ENCODE measurements at regions not wholly inside any gene's neighbourhood (a gene's known extent, or its start where the extent isn't known, plus 50 kb on each side); places are given as distances from the start of the nearest gene placed in this dataset.
A peak's percentile ranks its signal among the peaks of the same experiment; 100 is the strongest.

GRCh38 chr1:168372307-168372706 lies 91.6 kb downstream of the TBX19 start:
- H3K4me3 ChIP-seq (ENCODE audit: low read length) = no peak overlapping the region
- DNase-seq (ENCODE audit: low read depth) = no peak
- no peak for TF ChIP-seq CTCF (IDR thresholded peaks at IDR 0.05; ENCODE audit: insufficient read depth, low read depth, low read length, missing control alignments)

- no peak for TF ChIP-seq CTCF (IDR thresholded peaks at IDR 0.05; ENCODE audit: insufficient read depth, low read depth, low read length, missing control alignments)
- no peak overlapping the region for H3K4me3 ChIP-seq (ENCODE audit: low read length)
- DNase-seq (ENCODE audit: low read depth) = no peak
Measured at GRCh38 chr1:168371477-168371876, 90.8 kb downstream of the TBX19 start.

GRCh38 chr1:168370586-168370985 lies 89.9 kb downstream of the TBX19 start:
- no peak overlapping the region for H3K4me3 ChIP-seq (ENCODE audit: low read length)
- DNase-seq (ENCODE audit: low read depth) = no peak
- TF ChIP-seq CTCF (IDR thresholded peaks at IDR 0.05; ENCODE audit: insufficient read depth, low read depth, low read length, missing control alignments) = no peak

GRCh38 chr1:168369655-168370054 lies 89.0 kb downstream of the TBX19 start:
- no peak for DNase-seq (ENCODE audit: low read depth)
- no peak for TF ChIP-seq CTCF (IDR thresholded peaks at IDR 0.05; ENCODE audit: insufficient read depth, low read depth, low read length, missing control alignments)
- H3K4me3 ChIP-seq (ENCODE audit: low read length) = no peak overlapping the region

GRCh38 chr1:168368131-168368530 lies 87.5 kb downstream of the TBX19 start:
- no peak for TF ChIP-seq CTCF (IDR thresholded peaks at IDR 0.05; ENCODE audit: insufficient read depth, low read depth, low read length, missing control alignments)
- H3K4me3 ChIP-seq (ENCODE audit: low read length) = no peak overlapping the region
- no peak for DNase-seq (ENCODE audit: low read depth)

- no peak overlapping the region for H3K4me3 ChIP-seq (ENCODE audit: low read length)
- peak; percentile 14 for TF ChIP-seq CTCF (IDR thresholded peaks at IDR 0.05; ENCODE audit: insufficient read depth, low read depth, low read length, missing control alignments)
- peak; percentile 31 for DNase-seq (ENCODE audit: low read depth)
Measured at GRCh38 chr1:168365719-168366479, 85.2 kb downstream of the TBX19 start.
